ENCODE measurements at regions not wholly inside any gene's neighbourhood (a gene's known extent, or its start where the extent isn't known, plus 50 kb on each side); places are given as distances from the start of the nearest gene placed in this dataset.

GRCh38 chr11:134785660-134786284 lies 373.7 kb upstream of the B3GAT1 start:
- TF ChIP-seq, protein P1, sequence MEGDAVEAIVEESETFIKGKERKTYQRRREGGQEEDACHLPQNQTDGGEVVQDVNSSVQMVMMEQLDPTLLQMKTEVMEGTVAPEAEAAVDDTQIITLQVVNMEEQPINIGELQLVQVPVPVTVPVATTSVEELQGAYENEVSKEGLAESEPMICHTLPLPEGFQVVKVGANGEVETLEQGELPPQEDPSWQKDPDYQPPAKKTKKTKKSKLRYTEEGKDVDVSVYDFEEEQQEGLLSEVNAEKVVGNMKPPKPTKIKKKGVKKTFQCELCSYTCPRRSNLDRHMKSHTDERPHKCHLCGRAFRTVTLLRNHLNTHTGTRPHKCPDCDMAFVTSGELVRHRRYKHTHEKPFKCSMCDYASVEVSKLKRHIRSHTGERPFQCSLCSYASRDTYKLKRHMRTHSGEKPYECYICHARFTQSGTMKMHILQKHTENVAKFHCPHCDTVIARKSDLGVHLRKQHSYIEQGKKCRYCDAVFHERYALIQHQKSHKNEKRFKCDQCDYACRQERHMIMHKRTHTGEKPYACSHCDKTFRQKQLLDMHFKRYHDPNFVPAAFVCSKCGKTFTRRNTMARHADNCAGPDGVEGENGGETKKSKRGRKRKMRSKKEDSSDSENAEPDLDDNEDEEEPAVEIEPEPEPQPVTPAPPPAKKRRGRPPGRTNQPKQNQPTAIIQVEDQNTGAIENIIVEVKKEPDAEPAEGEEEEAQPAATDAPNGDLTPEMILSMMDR (IDR thresholded peaks at IDR 0.05; ENCODE audit: control extremely low read depth, extremely low read depth, low read depth, missing control alignments) = no peak
- POLR2A ChIA-PET = no interaction called here

GRCh38 chr11:134785059-134785458 lies 373.0 kb upstream of the B3GAT1 start:
- POLR2A ChIA-PET = no interaction called here
- TF ChIP-seq, protein P1 (IDR thresholded peaks at IDR 0.05; ENCODE audit: control extremely low read depth, extremely low read depth, low read depth, missing control alignments) = no peak
- DNase-seq (ENCODE audit: extremely low spot score) = no peak
- CTCF ChIA-PET = no interaction called here

More at GRCh38 chr11:134785660-134786284, 373.7 kb upstream of the B3GAT1 start:
- CTCF ChIA-PET = no interaction called here
- no peak for DNase-seq (ENCODE audit: extremely low spot score)

DNA sequence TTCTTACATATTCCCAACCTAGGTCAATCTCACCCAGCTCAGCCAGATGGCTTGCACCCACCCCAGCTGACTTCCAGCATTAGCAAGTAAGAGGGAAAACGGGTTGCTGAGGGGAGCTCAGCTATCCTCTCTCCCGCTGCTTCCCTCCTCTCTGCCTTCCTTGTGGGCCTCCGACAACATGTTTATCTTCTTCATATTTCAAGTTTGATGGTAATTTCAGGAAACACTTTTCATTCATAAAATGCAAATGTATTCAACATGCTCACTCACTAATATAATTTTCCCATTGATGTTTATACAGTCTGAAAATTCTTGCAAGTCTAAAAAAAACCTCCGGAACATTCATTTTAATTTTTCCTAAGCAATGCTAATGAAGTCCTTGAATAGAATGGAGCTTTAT lies 372.5 kb upstream of the B3GAT1 start:
- TF ChIP-seq, protein P1 (IDR thresholded peaks at IDR 0.05; ENCODE audit: control extremely low read depth, extremely low read depth, low read depth, missing control alignments) = no peak
- ChIA-PET CTCF (no interaction called here), POLR2A (no interaction called here)
- no peak for DNase-seq (ENCODE audit: extremely low spot score)

DNA sequence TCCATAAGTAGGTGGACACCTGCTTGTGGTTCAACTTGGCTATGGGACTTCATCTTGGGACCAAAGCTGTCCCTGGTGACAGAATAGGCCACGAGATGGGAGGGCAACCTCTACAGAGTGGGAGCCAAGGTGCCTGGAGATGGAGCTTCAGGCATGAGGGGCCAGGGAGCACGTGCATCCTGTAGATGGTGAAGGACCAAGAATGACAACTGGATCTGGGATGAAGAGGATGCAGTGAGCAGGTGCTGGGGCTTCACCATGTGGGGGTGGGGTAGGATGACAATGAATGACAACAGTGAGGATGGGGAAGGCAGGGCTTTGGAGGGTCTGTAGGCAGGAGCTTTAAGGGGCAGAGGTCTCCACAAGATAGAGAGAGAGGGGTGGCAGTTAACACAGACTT lies 372.0 kb upstream of the B3GAT1 start:
- TF ChIP-seq, protein P1 (IDR thresholded peaks at IDR 0.05; ENCODE audit: control extremely low read depth, extremely low read depth, low read depth, missing control alignments) = no peak
- CTCF ChIA-PET = no interaction called here
- DNase-seq (ENCODE audit: extremely low spot score) = no peak
- POLR2A ChIA-PET = no interaction called here

- ChIA-PET CTCF (no interaction called here), POLR2A (no interaction called here)
- TF ChIP-seq, protein P1 (IDR thresholded peaks at IDR 0.05; ENCODE audit: control extremely low read depth, extremely low read depth, low read depth, missing control alignments) = no peak
- DNase-seq (ENCODE audit: extremely low spot score) = no peak
These were observed 371.2 kb upstream of the B3GAT1 start for GRCh38 chr11:134783234-134783633.

DNA sequence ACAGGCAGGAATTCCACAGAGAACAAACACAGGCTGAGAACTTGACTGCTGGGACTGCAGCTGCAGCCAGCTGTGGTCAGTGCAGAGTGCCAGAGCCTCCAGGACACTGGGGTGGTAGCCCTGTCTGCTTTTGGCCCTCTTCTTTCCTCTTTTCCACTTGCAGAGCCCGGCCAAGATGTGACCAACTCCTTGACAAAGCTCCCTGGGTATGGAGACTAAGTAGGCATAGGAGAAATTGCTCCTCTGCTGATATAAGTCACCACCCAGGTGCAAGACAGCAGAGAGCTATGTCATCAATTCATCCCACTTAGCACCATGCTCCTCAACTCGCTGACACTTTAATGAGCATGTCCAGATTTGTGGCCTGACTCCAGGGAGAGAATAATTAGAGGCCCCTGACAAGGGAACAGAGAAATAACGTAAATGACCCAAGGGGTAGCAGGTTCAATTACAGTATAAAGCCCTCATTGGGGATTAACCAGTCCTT lies 369.4 kb upstream of the B3GAT1 start:
- CTCF ChIA-PET = no interaction called here
- POLR2A ChIA-PET = no interaction called here
- TF ChIP-seq, protein P1 (IDR thresholded peaks at IDR 0.05; ENCODE audit: control extremely low read depth, extremely low read depth, low read depth, missing control alignments) = no peak
- DNase-seq (ENCODE audit: extremely low spot score) = no peak

Measured in GM10248 (cell line).